BLaER1 treated with 17β-estradiol and CSF1 and Interleukin-3, amounts not matched to agents 10 nM and 100 nM (cell line): ENCODE measurements at regions not wholly inside any gene's neighbourhood (a gene's known extent, or its start where the extent isn't known, plus 50 kb on each side); places are given as distances from the start of the nearest gene placed in this dataset.
A peak's percentile ranks its signal among the peaks of the same experiment; 100 is the strongest.

Experiments used
- H3K27ac ChIP-seq, 11 experiments: shearing (Covaris generic); formaldehyde crosslinking; 2 replicates each; pipeline ENCODE4 v1.8.1; 2022
- H3K27me3 ChIP-seq, 11 experiments: shearing (Covaris generic); formaldehyde crosslinking; 2 replicates each; pipeline ENCODE4 v1.8.1; 2022
- H3K36me3 ChIP-seq, 11 experiments: shearing (Covaris generic); formaldehyde crosslinking; 2 replicates each; pipeline ENCODE4 v1.8.1; 2022
- H3K4me1 ChIP-seq, 10 experiments: shearing (Covaris generic); formaldehyde crosslinking; 2 replicates each; pipeline ENCODE4 v1.8.1; 2022
- H3K4me2 ChIP-seq, 11 experiments: shearing (Covaris generic); formaldehyde crosslinking; 2 replicates each; pipeline ENCODE4 v1.8.1; 2022
- H3K4me3 ChIP-seq, 10 experiments: shearing (Covaris generic); formaldehyde crosslinking; 2 replicates each; pipeline ENCODE4 v1.8.1; 2022
- H3K9ac ChIP-seq, 11 experiments: shearing (Covaris generic); formaldehyde crosslinking; 2 replicates each; pipeline ENCODE4 v1.8.1; 2022
- H3K9me3 ChIP-seq, 11 experiments: shearing (Covaris generic); formaldehyde crosslinking; replicated peaks in 1 of 11; 2 replicates each; pipeline ENCODE4 v1.8.1; 2022
- H4K20me1 ChIP-seq, 11 experiments: shearing (Covaris generic); formaldehyde crosslinking; 2 replicates each; pipeline ENCODE4 v1.8.1; 2022
- Cebpa-rat ChIP-seq, 11 experiments: shearing (Covaris generic); IDR thresholded peaks; 2 replicates each; pipeline ENCODE4 v1.8.1; 2022

DNA sequence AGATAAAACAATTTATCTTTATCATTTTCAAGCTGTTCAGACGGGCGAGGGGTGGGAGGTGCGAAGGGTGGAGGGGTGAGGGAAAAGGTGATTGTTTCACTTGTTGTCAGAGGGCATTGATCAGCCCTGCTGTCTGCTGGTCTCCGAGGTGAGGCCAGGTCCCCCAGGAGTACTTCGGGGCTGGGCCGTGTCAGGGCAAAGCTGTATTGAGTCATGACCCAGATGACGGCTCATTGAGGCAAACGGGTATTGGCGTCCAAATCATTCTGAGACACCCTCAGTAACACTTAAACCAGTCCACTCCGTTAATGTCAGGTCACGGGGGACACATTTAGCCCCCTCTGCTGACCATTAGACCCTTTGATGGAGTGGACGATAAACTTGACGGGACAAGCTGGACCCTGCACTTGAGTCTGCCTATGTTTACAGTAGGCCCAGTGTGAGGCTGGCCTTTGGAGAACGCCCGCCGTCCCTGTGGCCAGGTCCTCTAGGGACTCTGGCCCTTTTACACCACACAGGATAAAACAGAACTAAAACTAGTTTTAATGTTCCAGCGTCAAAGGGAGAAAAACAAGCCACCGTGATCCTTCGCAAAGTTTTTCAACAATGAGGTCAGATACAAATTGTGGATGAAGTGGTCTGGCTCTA, 502.2 kb upstream of the ZFHX3 start:
- no peak overlapping the region for H3K27ac ChIP-seq
- H3K27me3 ChIP-seq: peaks cover 9 to 31% (median 29%) of the 10 kb centered on the region in 11 experiments; a peak in 16 of 22 replicates
- no peak overlapping the region for H3K4me3 ChIP-seq
- no peak overlapping the region for H3K9ac ChIP-seq
- no peak for TF ChIP-seq Cebpa-rat (IDR thresholded peaks at IDR 0.05)
- H3K4me1 ChIP-seq: peaks cover 0 to 11% (median 0%) of the 10 kb centered on the region in 10 experiments; a peak in 3 of 20 replicates
- H3K9me3 ChIP-seq: no peaks in the 10 kb centered on the region
- H3K4me2 ChIP-seq: no peak overlapping the region
- no peaks in the 10 kb centered on the region for H3K36me3 ChIP-seq
- no peaks in the 10 kb centered on the region for H4K20me1 ChIP-seq

DNA sequence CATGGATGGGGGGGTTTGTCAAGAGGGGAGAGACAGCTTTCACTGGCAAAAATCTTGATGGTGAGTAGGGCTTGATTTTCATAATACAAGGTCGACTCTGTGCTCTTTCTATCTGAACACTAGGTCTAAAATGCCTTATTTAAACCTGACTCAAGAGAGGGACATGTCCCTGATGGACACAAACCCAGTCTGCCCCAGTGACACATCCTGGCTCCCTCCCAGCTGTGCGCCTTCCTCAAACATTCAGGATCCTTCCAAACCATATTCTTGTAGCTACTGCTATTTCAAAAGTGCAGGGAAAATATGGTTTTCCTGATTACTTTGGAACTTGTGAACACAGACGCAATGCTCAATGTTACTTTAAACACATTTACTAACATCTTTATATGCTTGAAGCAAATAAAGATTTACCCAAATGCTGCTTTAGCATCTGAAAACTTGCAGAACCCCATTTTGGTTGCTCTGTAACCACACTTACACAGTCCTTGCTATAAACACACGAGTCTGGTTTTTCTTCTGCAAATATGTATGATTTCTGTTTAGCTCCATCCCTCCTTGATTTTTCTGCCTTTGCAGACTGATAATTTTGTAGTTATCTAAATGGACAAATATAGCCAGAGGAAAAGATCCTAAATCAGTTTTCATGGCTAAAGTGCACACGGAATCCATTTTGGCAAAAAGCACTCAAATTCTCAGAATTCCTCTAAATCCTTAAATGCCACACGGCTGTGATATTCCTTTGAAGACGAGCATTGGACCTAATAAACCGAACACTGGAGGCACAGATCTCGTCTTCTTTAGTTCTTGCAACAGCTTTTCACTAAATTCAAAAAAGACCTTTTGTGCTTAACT, 499.9 kb upstream of the ZFHX3 start:
- no peaks in the 10 kb centered on the region for H4K20me1 ChIP-seq
- H3K4me3 ChIP-seq: no peak overlapping the region
- no peaks in the 10 kb centered on the region for H3K9me3 ChIP-seq
- TF ChIP-seq Cebpa-rat (IDR thresholded peaks at IDR 0.05): no peak
- no peak overlapping the region for H3K27ac ChIP-seq
- no peaks in the 10 kb centered on the region for H3K36me3 ChIP-seq
- H3K4me1 ChIP-seq: peaks cover 0 to 11% (median 0%) of the 10 kb centered on the region in 10 experiments; a peak in 3 of 20 replicates
- H3K4me2 ChIP-seq: no peak overlapping the region
- peaks cover 17 to 54% (median 48%) of the 10 kb centered on the region in 11 experiments; a peak in 18 of 22 replicates for H3K27me3 ChIP-seq
- no peak overlapping the region for H3K9ac ChIP-seq

DNA sequence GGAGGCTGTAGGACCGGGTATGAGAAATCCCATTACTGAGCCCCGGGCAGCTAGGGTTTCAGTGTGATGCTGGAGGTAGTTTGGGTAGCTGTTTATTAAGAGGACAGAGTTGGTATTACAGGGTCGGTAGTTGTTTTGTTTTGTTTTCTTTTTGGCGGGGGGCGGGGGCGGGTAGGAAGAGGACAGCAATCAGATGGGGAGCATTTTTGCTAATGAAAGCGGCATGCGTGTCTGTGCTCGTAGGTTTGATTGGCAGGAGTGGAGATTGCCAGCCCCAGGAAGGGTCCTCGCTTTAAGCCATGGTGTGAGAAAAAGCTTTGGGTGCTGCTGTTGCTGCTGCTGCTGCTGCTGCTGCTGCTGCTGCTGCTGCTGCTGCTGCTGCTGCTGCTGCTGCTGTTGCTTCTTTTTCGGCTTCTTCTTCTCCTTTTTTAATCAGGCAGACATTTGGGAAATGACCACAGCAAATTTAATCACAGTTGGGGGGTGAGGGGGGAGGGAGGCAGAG, 498.5 kb upstream of the ZFHX3 start:
- Histone ChIP-seq H3K9ac (no peak overlapping the region), H3K4me2 (peak overlapping the region in 4 of 11 experiments; percentile 3 to 61 (median 46); a peak in 4 of 22 replicates), H3K27ac (no peak overlapping the region), H3K27me3 (peaks cover 17 to 54% (median 48%) of the 10 kb centered on the region in 11 experiments; a peak in 18 of 22 replicates), H3K9me3 (no peaks in the 10 kb centered on the region), H3K36me3 (no peaks in the 10 kb centered on the region), H3K4me1 (peaks cover 0 to 11% (median 0%) of the 10 kb centered on the region in 10 experiments; a peak in 3 of 20 replicates), H3K4me3 (no peak overlapping the region), H4K20me1 (no peaks in the 10 kb centered on the region)
- TF ChIP-seq Cebpa-rat (IDR thresholded peaks at IDR 0.05): no peak

DNA sequence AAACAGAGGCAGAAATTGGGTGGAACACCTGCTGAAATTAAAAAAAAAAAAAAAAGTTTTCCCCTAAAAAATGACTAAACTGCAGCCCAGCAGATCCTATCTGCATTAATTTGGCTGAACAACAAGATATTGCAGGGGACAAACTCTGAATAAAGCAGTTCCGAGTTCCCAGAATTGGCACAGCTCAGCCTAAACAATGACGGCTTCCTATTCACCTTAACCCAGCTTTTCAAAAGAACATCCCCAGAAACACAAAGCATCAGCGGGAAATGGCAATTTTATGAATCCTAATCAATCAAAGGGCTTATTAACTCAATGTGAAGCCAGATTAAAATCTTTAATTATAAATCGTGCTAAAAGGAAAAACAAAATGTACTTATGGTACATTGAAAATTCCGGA, 497.8 kb upstream of the ZFHX3 start:
- Histone ChIP-seq H3K4me3 (no peak overlapping the region), H3K4me2 (no peak overlapping the region), H3K36me3 (no peaks in the 10 kb centered on the region)

DNA sequence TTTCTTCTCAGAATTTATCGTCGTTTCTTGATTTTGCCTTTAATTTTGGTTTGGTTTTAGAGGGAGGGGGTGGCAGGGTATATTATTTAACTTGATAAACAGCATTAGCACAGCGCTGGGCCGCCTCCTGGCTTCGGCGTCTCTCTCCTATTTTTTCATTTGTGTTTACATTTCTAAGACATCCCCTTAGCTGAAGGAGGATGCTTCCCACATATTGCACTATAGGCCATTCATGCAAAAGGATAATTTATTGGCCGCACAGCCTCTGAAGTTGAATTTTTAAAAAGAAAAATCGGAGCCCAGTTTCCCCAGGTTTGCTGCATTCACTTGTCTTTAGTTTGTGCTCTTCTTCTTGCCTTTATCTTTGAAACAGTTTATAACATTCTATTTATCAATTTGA, 497.4 kb upstream of the ZFHX3 start:
- Histone ChIP-seq H3K4me1 (peaks cover 0 to 11% (median 0%) of the 10 kb centered on the region in 10 experiments; a peak in 3 of 20 replicates), H3K4me3 (no peak overlapping the region), H4K20me1 (no peaks in the 10 kb centered on the region), H3K27ac (no peak overlapping the region), H3K36me3 (no peaks in the 10 kb centered on the region), H3K4me2 (no peak overlapping the region), H3K9ac (no peak overlapping the region), H3K27me3 (peaks cover 17 to 54% (median 48%) of the 10 kb centered on the region in 11 experiments; a peak in 18 of 22 replicates), H3K9me3 (no peaks in the 10 kb centered on the region)
- TF ChIP-seq Cebpa-rat (IDR thresholded peaks at IDR 0.05): no peak

More for the DNA sequence above, 497.8 kb upstream of the ZFHX3 start:
- no peaks in the 10 kb centered on the region for H3K9me3 ChIP-seq
- H3K27ac ChIP-seq: no peak overlapping the region
- TF ChIP-seq Cebpa-rat (IDR thresholded peaks at IDR 0.05): no peak
- H3K9ac ChIP-seq: no peak overlapping the region
- H4K20me1 ChIP-seq: no peaks in the 10 kb centered on the region
- peaks cover 0 to 11% (median 0%) of the 10 kb centered on the region in 10 experiments; a peak in 3 of 20 replicates for H3K4me1 ChIP-seq
- peaks cover 17 to 54% (median 48%) of the 10 kb centered on the region in 11 experiments; a peak in 18 of 22 replicates for H3K27me3 ChIP-seq

DNA sequence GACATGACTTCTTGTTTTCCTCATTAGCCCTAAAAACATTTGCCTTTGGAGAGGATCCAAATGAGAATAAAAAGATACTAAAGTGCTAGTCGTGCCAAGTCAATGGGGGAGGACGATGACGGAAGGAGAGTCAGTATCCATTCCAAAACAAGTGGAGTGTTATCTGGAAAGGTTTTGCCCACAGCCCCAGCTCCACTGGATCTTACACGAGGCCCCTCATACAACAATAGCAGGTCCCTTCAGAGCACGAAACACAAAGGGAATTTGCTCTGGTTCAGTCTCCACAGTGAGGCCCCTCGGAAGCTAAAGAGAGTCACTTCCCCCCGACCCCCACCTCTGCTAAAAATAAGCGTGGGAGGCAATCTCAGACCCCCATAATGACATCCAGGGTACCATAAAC, 496.9 kb upstream of the ZFHX3 start:
- H3K4me3 ChIP-seq: no peak overlapping the region
- peaks cover 0 to 11% (median 0%) of the 10 kb centered on the region in 10 experiments; a peak in 3 of 20 replicates for H3K4me1 ChIP-seq
- H3K27me3 ChIP-seq: peaks cover 17 to 54% (median 48%) of the 10 kb centered on the region in 11 experiments; a peak in 18 of 22 replicates
- TF ChIP-seq Cebpa-rat (IDR thresholded peaks at IDR 0.05): no peak
- H3K9ac ChIP-seq: no peak overlapping the region
- H3K36me3 ChIP-seq: no peaks in the 10 kb centered on the region
- H3K9me3 ChIP-seq: no peaks in the 10 kb centered on the region
- no peak overlapping the region for H3K4me2 ChIP-seq
- no peak overlapping the region for H3K27ac ChIP-seq
- no peaks in the 10 kb centered on the region for H4K20me1 ChIP-seq

DNA sequence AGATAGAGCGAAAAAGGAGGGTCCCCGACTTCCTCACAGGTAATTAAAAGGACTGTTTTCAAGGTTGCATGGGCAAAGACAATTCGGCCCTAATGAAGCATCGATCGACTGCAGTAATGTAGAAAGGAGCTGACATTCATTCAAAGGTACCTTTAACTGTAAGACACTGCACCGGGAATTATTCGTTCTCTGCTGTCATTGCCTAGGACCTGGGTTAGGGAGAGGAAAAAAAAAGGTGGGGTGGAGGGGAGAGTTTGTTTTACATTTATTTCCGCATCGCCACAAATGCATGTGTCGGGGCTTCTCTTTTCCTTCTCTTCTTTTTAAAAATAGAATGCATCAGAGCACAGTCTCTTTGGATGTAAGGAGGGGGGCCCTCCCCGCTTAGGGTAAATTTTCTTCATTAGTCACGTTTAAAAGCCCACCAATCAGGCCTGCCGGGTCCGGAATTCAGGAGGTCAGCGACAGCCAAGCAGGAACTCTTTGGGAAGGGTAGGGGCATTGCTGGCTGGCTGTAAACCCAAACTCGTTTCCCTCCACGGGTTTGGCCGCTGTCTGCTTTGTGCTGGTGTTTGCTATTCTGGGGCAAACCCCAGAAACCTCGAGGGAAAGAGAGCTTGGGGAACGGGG, 496.2 kb upstream of the ZFHX3 start:
- no peak overlapping the region for H3K4me3 ChIP-seq
- H3K27me3 ChIP-seq: peaks cover 17 to 54% (median 48%) of the 10 kb centered on the region in 11 experiments; a peak in 18 of 22 replicates
- TF ChIP-seq Cebpa-rat (IDR thresholded peaks at IDR 0.05): no peak
- no peak overlapping the region for H3K4me2 ChIP-seq
- no peaks in the 10 kb centered on the region for H3K36me3 ChIP-seq
- no peaks in the 10 kb centered on the region for H3K9me3 ChIP-seq
- H3K9ac ChIP-seq: no peak overlapping the region
- peaks cover 0 to 11% (median 0%) of the 10 kb centered on the region in 10 experiments; a peak in 3 of 20 replicates for H3K4me1 ChIP-seq
- H4K20me1 ChIP-seq: no peaks in the 10 kb centered on the region
- H3K27ac ChIP-seq: no peak overlapping the region

DNA sequence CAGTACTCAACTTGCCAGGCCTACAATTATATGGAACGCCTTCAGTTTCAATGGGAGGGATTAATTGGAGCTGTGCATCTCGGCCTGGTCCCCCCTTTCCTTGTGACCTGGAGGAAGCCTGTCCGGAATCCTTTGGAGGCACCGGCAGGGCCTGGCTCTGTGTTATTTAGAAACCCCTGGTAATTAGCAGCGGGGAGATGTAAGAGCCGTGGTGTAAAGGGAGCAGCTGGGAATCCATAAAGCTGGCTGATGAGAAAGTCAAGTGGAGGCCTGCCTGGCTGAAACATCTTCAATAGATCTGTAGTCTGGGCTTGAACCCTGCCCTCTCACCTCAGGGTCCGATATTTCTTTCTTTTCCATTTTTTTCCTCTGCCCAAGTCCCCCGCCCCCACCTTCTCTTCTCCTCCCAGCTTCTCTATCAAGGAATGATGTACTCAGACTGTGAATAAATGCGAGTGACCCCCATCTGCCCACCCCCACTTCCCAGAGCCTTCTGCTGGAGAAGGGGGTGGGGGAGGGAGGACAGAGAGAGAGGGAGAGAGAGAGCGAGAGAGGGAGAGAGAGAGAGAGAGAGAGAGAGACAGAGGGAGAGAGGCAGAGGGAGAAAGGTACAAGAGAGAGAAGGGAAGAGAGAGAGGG, 495.5 kb upstream of the ZFHX3 start:
- Histone ChIP-seq H3K27me3 (peaks cover 17 to 54% (median 48%) of the 10 kb centered on the region in 11 experiments; a peak in 18 of 22 replicates), H3K9ac (no peak overlapping the region), H3K4me1 (peaks cover 0 to 11% (median 0%) of the 10 kb centered on the region in 10 experiments; a peak in 3 of 20 replicates), H3K9me3 (no peaks in the 10 kb centered on the region), H3K36me3 (no peaks in the 10 kb centered on the region), H3K4me3 (no peak overlapping the region), H3K4me2 (no peak overlapping the region), H3K27ac (no peak overlapping the region), H4K20me1 (no peaks in the 10 kb centered on the region)
- TF ChIP-seq Cebpa-rat (IDR thresholded peaks at IDR 0.05): no peak
